ENCODE measurements at regions not wholly inside any gene's neighbourhood (a gene's known extent, or its start where the extent isn't known, plus 50 kb on each side); places are given as distances from the start of the nearest gene placed in this dataset.

GRCh38 chr1:213571419-213571818 lies 416.4 kb upstream of the PROX1 start:
- ATAC-seq (no peak), DNase-seq (ENCODE audit: low read depth, low spot score) (no peak)
- no peaks in the 10 kb centered on the region for H3K9me3 ChIP-seq (ENCODE audit: control insufficient read depth, insufficient read depth, low read depth, low read length)
- in situ Hi-C loops (cut with HindIII; ENCODE audit: low pct_unique_long_range_greater_than_20kb, low sequenced_read_pairs) = no loop called here
- no peak overlapping the region for H3K27ac ChIP-seq (ENCODE audit: low read length)
- H3K4me1 ChIP-seq (ENCODE audit: control insufficient read depth, insufficient read depth, low read length) = no peaks in the 10 kb centered on the region
- POLR2A ChIA-PET = no interaction called here
- no peak overlapping the region for H3K4me3 ChIP-seq (ENCODE audit: low read depth in 2 of 2, low read length in 2 of 2)
- H3K36me3 ChIP-seq (ENCODE audit: control insufficient read depth, insufficient read depth, low read length) = no peaks in the 10 kb centered on the region
- TF ChIP-seq, protein P1, sequence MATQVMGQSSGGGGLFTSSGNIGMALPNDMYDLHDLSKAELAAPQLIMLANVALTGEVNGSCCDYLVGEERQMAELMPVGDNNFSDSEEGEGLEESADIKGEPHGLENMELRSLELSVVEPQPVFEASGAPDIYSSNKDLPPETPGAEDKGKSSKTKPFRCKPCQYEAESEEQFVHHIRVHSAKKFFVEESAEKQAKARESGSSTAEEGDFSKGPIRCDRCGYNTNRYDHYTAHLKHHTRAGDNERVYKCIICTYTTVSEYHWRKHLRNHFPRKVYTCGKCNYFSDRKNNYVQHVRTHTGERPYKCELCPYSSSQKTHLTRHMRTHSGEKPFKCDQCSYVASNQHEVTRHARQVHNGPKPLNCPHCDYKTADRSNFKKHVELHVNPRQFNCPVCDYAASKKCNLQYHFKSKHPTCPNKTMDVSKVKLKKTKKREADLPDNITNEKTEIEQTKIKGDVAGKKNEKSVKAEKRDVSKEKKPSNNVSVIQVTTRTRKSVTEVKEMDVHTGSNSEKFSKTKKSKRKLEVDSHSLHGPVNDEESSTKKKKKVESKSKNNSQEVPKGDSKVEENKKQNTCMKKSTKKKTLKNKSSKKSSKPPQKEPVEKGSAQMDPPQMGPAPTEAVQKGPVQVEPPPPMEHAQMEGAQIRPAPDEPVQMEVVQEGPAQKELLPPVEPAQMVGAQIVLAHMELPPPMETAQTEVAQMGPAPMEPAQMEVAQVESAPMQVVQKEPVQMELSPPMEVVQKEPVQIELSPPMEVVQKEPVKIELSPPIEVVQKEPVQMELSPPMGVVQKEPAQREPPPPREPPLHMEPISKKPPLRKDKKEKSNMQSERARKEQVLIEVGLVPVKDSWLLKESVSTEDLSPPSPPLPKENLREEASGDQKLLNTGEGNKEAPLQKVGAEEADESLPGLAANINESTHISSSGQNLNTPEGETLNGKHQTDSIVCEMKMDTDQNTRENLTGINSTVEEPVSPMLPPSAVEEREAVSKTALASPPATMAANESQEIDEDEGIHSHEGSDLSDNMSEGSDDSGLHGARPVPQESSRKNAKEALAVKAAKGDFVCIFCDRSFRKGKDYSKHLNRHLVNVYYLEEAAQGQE (IDR thresholded peaks at IDR 0.05; ENCODE audit: insufficient read depth in 1 of 2, low read depth in 2 of 2, low read length in 1 of 2) = no peak
- TF ChIP-seq, protein P2, sequence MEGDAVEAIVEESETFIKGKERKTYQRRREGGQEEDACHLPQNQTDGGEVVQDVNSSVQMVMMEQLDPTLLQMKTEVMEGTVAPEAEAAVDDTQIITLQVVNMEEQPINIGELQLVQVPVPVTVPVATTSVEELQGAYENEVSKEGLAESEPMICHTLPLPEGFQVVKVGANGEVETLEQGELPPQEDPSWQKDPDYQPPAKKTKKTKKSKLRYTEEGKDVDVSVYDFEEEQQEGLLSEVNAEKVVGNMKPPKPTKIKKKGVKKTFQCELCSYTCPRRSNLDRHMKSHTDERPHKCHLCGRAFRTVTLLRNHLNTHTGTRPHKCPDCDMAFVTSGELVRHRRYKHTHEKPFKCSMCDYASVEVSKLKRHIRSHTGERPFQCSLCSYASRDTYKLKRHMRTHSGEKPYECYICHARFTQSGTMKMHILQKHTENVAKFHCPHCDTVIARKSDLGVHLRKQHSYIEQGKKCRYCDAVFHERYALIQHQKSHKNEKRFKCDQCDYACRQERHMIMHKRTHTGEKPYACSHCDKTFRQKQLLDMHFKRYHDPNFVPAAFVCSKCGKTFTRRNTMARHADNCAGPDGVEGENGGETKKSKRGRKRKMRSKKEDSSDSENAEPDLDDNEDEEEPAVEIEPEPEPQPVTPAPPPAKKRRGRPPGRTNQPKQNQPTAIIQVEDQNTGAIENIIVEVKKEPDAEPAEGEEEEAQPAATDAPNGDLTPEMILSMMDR (IDR thresholded peaks at IDR 0.05) = no peak
- TF ChIP-seq POLR2AphosphoS5 (IDR thresholded peaks at IDR 0.05; ENCODE audit: low read depth, low read length) (no peak), SIN3A (IDR thresholded peaks at IDR 0.05; ENCODE audit: borderline replicate concordance, insufficient read depth, low read depth, low read length) (no peak), TCF7L2 (IDR thresholded peaks at IDR 0.05; ENCODE audit: low read depth, low read length) (no peak)
- intact Hi-C loops (cut with micrococcal nuclease; ENCODE audit: unreplicated experiment) = no loop called here
- no TSS peak for BruUV-seq (replicated peaks)
- H3K27me3 ChIP-seq (ENCODE audit: control insufficient read depth, insufficient read depth, low read length) = peaks cover 2% of the 10 kb centered on the region; the same call in 1 of the 2 replicates
- CTCF ChIA-PET = no interaction called here

- Histone ChIP-seq H3K27me3 (ENCODE audit: control insufficient read depth, insufficient read depth, low read length) (peaks cover 2% of the 10 kb centered on the region; the same call in 1 of the 2 replicates), H3K9me3 (ENCODE audit: control insufficient read depth, insufficient read depth, low read depth, low read length) (no peaks in the 10 kb centered on the region), H3K4me1 (ENCODE audit: control insufficient read depth, insufficient read depth, low read length) (no peaks in the 10 kb centered on the region), H3K36me3 (ENCODE audit: control insufficient read depth, insufficient read depth, low read length) (no peaks in the 10 kb centered on the region), H3K4me3 (ENCODE audit: low read depth in 2 of 2, low read length in 2 of 2) (no peak overlapping the region), H3K27ac (ENCODE audit: low read length) (no peak overlapping the region)
- ATAC-seq (no peak), DNase-seq (ENCODE audit: low read depth, low spot score) (no peak)
- TF ChIP-seq, protein P1 (IDR thresholded peaks at IDR 0.05; ENCODE audit: insufficient read depth in 1 of 2, low read depth in 2 of 2, low read length in 1 of 2) = no peak
- TF ChIP-seq SIN3A (IDR thresholded peaks at IDR 0.05; ENCODE audit: borderline replicate concordance, insufficient read depth, low read depth, low read length) (no peak), TCF7L2 (IDR thresholded peaks at IDR 0.05; ENCODE audit: low read depth, low read length) (no peak), POLR2AphosphoS5 (IDR thresholded peaks at IDR 0.05; ENCODE audit: low read depth, low read length) (no peak)
- TF ChIP-seq, protein P2 (IDR thresholded peaks at IDR 0.05) = no peak
- intact Hi-C loops (cut with micrococcal nuclease; ENCODE audit: unreplicated experiment) = no loop called here
- CTCF ChIA-PET = no interaction called here
- POLR2A ChIA-PET = no interaction called here
- no TSS peak for BruUV-seq (replicated peaks)
- in situ Hi-C loops (cut with HindIII; ENCODE audit: low pct_unique_long_range_greater_than_20kb, low sequenced_read_pairs) = no loop called here
Observed at GRCh38 chr1:213571843-213572242, 415.9 kb upstream of the PROX1 start.

Data from Panc1 (cell line).